Heart right ventricle (tissue), 16 donors: ENCODE measurements at regions not wholly inside any gene's neighbourhood (a gene's known extent, or its start where the extent isn't known, plus 50 kb on each side); places are given as distances from the start of the nearest gene placed in this dataset.

Experiments used
- ATAC-seq, 8 donors: fragments of 200-7000 bp; cut with Tn5 transposase; one replicate each; pipeline ENCODE4 v1.9.1; 2020; ENCODE audit warnings: mild to moderate bottlenecking in 8 of 8, moderate library complexity in 8 of 8, moderate number of reproducible peaks in 1 of 8
- DNase-seq, 2 donors: peaks; one replicate each; pipeline ENCODE4 v3.0.0-alpha.2; 2020
- H3K27ac ChIP-seq, 10 donors: fragments of 200-600 bp; sonication (generic) in 2 of 10; one replicate each; pipeline versions ENCODE4 v1.5.0 to v1.8.0; 2020 to 2022; ENCODE audit warnings: mild to moderate bottlenecking in 3 of 10
- H3K27me3 ChIP-seq, 7 donors: fragments of 200-600 bp; one replicate each; pipeline ENCODE4 v1.8.0; 2021 to 2022; ENCODE audit warnings: mild to moderate bottlenecking in 2 of 7
- H3K36me3 ChIP-seq, 9 donors: fragments of 200-600 bp; sonication (generic) in 1 of 9; one replicate each; pipeline versions ENCODE4 v1.5.0 to v1.8.0; 2020 to 2022; ENCODE audit warnings: mild to moderate bottlenecking in 2 of 9
- H3K4me1 ChIP-seq, 9 donors: fragments of 200-600 bp; sonication (generic) in 1 of 9; one replicate each; pipeline versions ENCODE4 v1.5.0 to v1.8.0; 2020 to 2022; ENCODE audit warnings: mild to moderate bottlenecking in 4 of 9
- H3K4me3 ChIP-seq, 10 donors: fragments of 200-600 bp; sonication (generic) in 2 of 10; one replicate each; pipeline versions ENCODE4 v1.5.0 to v1.8.0; 2020 to 2022; ENCODE audit warnings: mild to moderate bottlenecking in 7 of 10, moderate library complexity in 2 of 10
- H3K9me3 ChIP-seq, 11 donors: fragments of 200-600 bp in 10 of 11; sonication (generic) in 2 of 11; one replicate each; pipeline versions ENCODE4 v1.5.0 to v1.8.0; 2013 to 2022; ENCODE audit warnings: mild to moderate bottlenecking in 2 of 11, control low read depth in 1 of 11, moderate library complexity in 1 of 11
- CTCF ChIP-seq, 9 donors: fragments of 200-600 bp; sonication (generic) in 2 of 9; IDR thresholded peaks; one replicate each; pipeline versions ENCODE4 v1.5.0 to v1.8.0; 2021 to 2022; ENCODE audit warnings: antibody characterized with exemption in 9 of 9, mild to moderate bottlenecking in 5 of 9, moderate library complexity in 1 of 9
- WGBS, 2 donors: extraction: QIAGEN DNeasy Blood & Tissue Kit; methylation state at CpG; one replicate each; pipeline ENCODE4 v1.1.7; 2013; ENCODE audit warnings: inconsistent platforms in 1 of 2; 5-methylcytosine and 5-hydroxymethylcytosine counted together
- intact Hi-C, 10 donors: fragments of 100-400 bp; cut with DNase I; formaldehyde crosslinking; loops; one replicate each; pipeline versions ENCODE4 v1.11.1 to v1.14.2; 2022
- donor health status: Arrhythmogenic right ventricular cardiomyopathy.
- donor health status: ischemic (EF 13 %, LVEDD 7.1; RV severe dilation, severe dysfunction).
- donor health status: healthy with polysubstance abuse.
- donor health status: DM: no; HTN: yes; CAD: no.
- donor health status: DM: no; HTN: no; CAD: no.
- donor health status: ischemic (EF 25% LVEDD 6.9; RV normal size, moderate dysfunction).
- donor health status: ischemic (EF 25% LVEDD 5.7; RV mildly dilated, moderate dysfunction).
- donor health status: healthy.
- donor health status: DM: yes; HTN: yes; CAD: no.
- donor health status: Ischemic cardiomyopathy.
- donor health status: ischemic (EF 35%, LVEDD 5.7; RV mildly dilated, moderate dysfunction).
- donor health status: nonischemic (EF 11% LVEDD 7.7; RV severe dilation, severe dysfunction).
- donor health status: DM: yes; HTN: yes; CAD: no.
- donor health status: PGD.
- donor health status: ischemic (EF 29% LVEDD 5.4; RV normal size, mild dysfunction).
- donor health status: nonischemic (EF 23%, LVEDD 6.1; RV moderate dilation, normal function).

GRCh38 chr12:92206011-92206410, 60.4 kb upstream of the BTG1 start:
- 97 to 100% methylated on average over 1 of the region's 1 CpG for WGBS, 2 donors
- H3K27ac ChIP-seq = no peak overlapping the region
- ATAC-seq (no peak), DNase-seq (no peak)
- H3K4me1 ChIP-seq = peaks cover 0 to 28% (median 13%) of the 10 kb centered on the region in 9 donors
- no peaks in the 10 kb centered on the region for H3K36me3 ChIP-seq
- H3K9me3 ChIP-seq = peaks cover 0 to 8% (median 0%) of the 10 kb centered on the region in 11 donors
- TF ChIP-seq CTCF (IDR thresholded peaks at IDR 0.05) = no peak
- H3K27me3 ChIP-seq = no peaks in the 10 kb centered on the region
- no peak overlapping the region for H3K4me3 ChIP-seq
- intact Hi-C loops = no loop called here

- no peak for TF ChIP-seq CTCF (IDR thresholded peaks at IDR 0.05)
- Histone ChIP-seq H3K27ac (no peak overlapping the region), H3K9me3 (peaks cover 0 to 11% (median 0%) of the 10 kb centered on the region in 11 donors), H3K27me3 (no peaks in the 10 kb centered on the region), H3K4me1 (peaks cover 0 to 8% (median 0%) of the 10 kb centered on the region in 9 donors), H3K36me3 (no peaks in the 10 kb centered on the region), H3K4me3 (no peak overlapping the region)
- WGBS, 2 donors = 86% methylated on average over 6 of the region's 6 CpGs
- DNase-seq = no peak
- ATAC-seq = no peak
- intact Hi-C loops = no loop called here
These were observed 54.4 kb upstream of the BTG1 start for GRCh38 chr12:92199819-92200576.

- 96% methylated on average over 4 of the region's 4 CpGs for WGBS, 2 donors
- Histone ChIP-seq H3K9me3 (peaks cover 0 to 11% (median 0%) of the 10 kb centered on the region in 11 donors), H3K27ac (no peak overlapping the region), H3K4me1 (peaks cover 0 to 8% (median 0%) of the 10 kb centered on the region in 9 donors), H3K36me3 (no peaks in the 10 kb centered on the region), H3K4me3 (no peak overlapping the region), H3K27me3 (no peaks in the 10 kb centered on the region)
- intact Hi-C loops = no loop called here
- DNase-seq = no peak
- no peak for ATAC-seq
- TF ChIP-seq CTCF (IDR thresholded peaks at IDR 0.05) = no peak
These were observed 52.2 kb upstream of the BTG1 start for GRCh38 chr12:92197815-92198214.

GRCh38 chr12:92196368-92196767, 50.7 kb upstream of the BTG1 start:
- peaks cover 0 to 8% (median 0%) of the 10 kb centered on the region in 9 donors for H3K4me1 ChIP-seq
- no peak overlapping the region for H3K27ac ChIP-seq
- TF ChIP-seq CTCF (IDR thresholded peaks at IDR 0.05) = no peak
- 98 to 100% methylated on average over 1 of the region's 1 CpG for WGBS, 2 donors
- no peak for DNase-seq
- intact Hi-C loops = no loop called here
- H3K36me3 ChIP-seq = no peaks in the 10 kb centered on the region
- no peak for ATAC-seq
- peaks cover 0 to 11% (median 0%) of the 10 kb centered on the region in 11 donors for H3K9me3 ChIP-seq
- no peaks in the 10 kb centered on the region for H3K27me3 ChIP-seq
- no peak overlapping the region for H3K4me3 ChIP-seq
